ENCODE measurements at regions not wholly inside any gene's neighbourhood (a gene's known extent, or its start where the extent isn't known, plus 50 kb on each side); places are given as distances from the start of the nearest gene placed in this dataset.

- peaks cover 3% of the 10 kb centered on the region for H3K9me3 Mint-ChIP-seq (ENCODE audit: unreplicated experiment)
- H3K4me1 Mint-ChIP-seq (ENCODE audit: unreplicated experiment) = no peaks in the 10 kb centered on the region
Measured at GRCh38 chr9:109584205-109584604, 86.1 kb upstream of the PTPN3 start.

GRCh38 chr9:109585796-109586195 is 87.7 kb upstream of the PTPN3 start:
- no peak overlapping the region for H3K27ac Mint-ChIP-seq (ENCODE audit: unreplicated experiment)
- no peaks in the 10 kb centered on the region for H3K4me1 Mint-ChIP-seq (ENCODE audit: unreplicated experiment)
- no peaks in the 10 kb centered on the region for H3K36me3 Mint-ChIP-seq (ENCODE audit: unreplicated experiment)
- peaks cover 8% of the 10 kb centered on the region for H3K27me3 Mint-ChIP-seq (ENCODE audit: unreplicated experiment)
- H3K4me3 Mint-ChIP-seq (ENCODE audit: unreplicated experiment) = no peak overlapping the region
- no peak for TF ChIP-seq CTCF (IDR thresholded peaks at IDR 0.05)
- peaks cover 10% of the 10 kb centered on the region for H3K9me3 Mint-ChIP-seq (ENCODE audit: unreplicated experiment)
- no peak for DNase-seq (ENCODE audit: extremely low spot score, unreplicated experiment)

More at GRCh38 chr9:109584205-109584604, 86.1 kb upstream of the PTPN3 start:
- Mint-ChIP-seq H3K4me3 (ENCODE audit: unreplicated experiment) (no peak overlapping the region), H3K27ac (ENCODE audit: unreplicated experiment) (no peak overlapping the region), H3K36me3 (ENCODE audit: unreplicated experiment) (no peaks in the 10 kb centered on the region), H3K27me3 (ENCODE audit: unreplicated experiment) (peaks cover 8% of the 10 kb centered on the region)
- TF ChIP-seq CTCF (IDR thresholded peaks at IDR 0.05) = no peak
- no peak for DNase-seq (ENCODE audit: extremely low spot score, unreplicated experiment)

GRCh38 chr9:109586993-109587392 is 88.9 kb upstream of the PTPN3 start:
- Mint-ChIP-seq H3K36me3 (ENCODE audit: unreplicated experiment) (no peaks in the 10 kb centered on the region), H3K27me3 (ENCODE audit: unreplicated experiment) (peaks cover 8% of the 10 kb centered on the region), H3K4me1 (ENCODE audit: unreplicated experiment) (no peaks in the 10 kb centered on the region), H3K27ac (ENCODE audit: unreplicated experiment) (no peak overlapping the region), H3K4me3 (ENCODE audit: unreplicated experiment) (no peak overlapping the region), H3K9me3 (ENCODE audit: unreplicated experiment) (peaks cover 10% of the 10 kb centered on the region)
- TF ChIP-seq CTCF (IDR thresholded peaks at IDR 0.05) = no peak
- no peak for DNase-seq (ENCODE audit: extremely low spot score, unreplicated experiment)

GRCh38 chr9:109588415-109588814 is 90.3 kb upstream of the PTPN3 start:
- Mint-ChIP-seq H3K9me3 (ENCODE audit: unreplicated experiment) (peaks cover 10% of the 10 kb centered on the region), H3K27me3 (ENCODE audit: unreplicated experiment) (peaks cover 14% of the 10 kb centered on the region), H3K4me3 (ENCODE audit: unreplicated experiment) (no peak overlapping the region), H3K4me1 (ENCODE audit: unreplicated experiment) (no peaks in the 10 kb centered on the region), H3K36me3 (ENCODE audit: unreplicated experiment) (no peaks in the 10 kb centered on the region), H3K27ac (ENCODE audit: unreplicated experiment) (no peak overlapping the region)
- no peak for DNase-seq (ENCODE audit: extremely low spot score, unreplicated experiment)
- no peak for TF ChIP-seq CTCF (IDR thresholded peaks at IDR 0.05)

- Mint-ChIP-seq H3K4me1 (ENCODE audit: unreplicated experiment) (no peaks in the 10 kb centered on the region), H3K36me3 (ENCODE audit: unreplicated experiment) (no peaks in the 10 kb centered on the region), H3K4me3 (ENCODE audit: unreplicated experiment) (no peak overlapping the region), H3K27ac (ENCODE audit: unreplicated experiment) (no peak overlapping the region), H3K27me3 (ENCODE audit: unreplicated experiment) (peaks cover 14% of the 10 kb centered on the region), H3K9me3 (ENCODE audit: unreplicated experiment) (peaks cover 10% of the 10 kb centered on the region)
- DNase-seq (ENCODE audit: extremely low spot score, unreplicated experiment) = no peak
- no peak for TF ChIP-seq CTCF (IDR thresholded peaks at IDR 0.05)
Measured at GRCh38 chr9:109590966-109591365, 92.9 kb upstream of the PTPN3 start.
